ENCODE measurements at regions not wholly inside any gene's neighbourhood (a gene's known extent, or its start where the extent isn't known, plus 50 kb on each side); places are given as distances from the start of the nearest gene placed in this dataset.

DNA sequence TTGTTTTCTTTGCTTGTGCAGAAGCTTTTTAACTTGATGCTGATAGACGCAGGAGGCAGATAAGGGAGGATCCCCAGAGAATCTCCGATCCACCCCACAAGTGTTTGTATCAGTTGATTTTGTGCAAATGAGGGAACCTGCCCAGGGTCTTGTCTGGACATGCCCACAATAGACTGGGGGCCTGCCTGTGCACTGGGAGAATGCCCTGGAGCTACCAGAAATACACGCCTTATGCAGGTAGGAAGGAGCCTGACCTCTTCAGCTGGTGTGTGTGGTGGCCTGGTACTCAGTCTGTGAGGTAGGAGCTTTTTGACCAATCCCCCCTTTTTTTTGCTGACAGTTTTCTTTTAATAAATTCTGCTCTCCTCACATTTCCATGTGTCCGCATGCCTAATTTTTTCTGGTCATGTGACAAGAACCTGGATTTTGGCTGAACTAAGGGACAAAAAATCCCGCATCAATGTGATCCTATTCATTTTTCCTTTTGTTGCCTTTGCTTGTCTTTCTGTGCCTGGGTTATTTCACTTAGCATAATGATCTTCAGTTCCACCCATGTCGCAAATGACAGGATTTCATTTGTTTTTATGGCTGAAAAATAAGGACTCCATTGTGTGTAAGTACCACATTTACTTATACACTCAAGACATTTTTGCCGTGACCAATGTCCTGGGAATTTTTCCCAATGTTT lies 430.6 kb upstream of the NRG3 start:
- ATAC-seq = no peak
- TF ChIP-seq, protein P1, sequence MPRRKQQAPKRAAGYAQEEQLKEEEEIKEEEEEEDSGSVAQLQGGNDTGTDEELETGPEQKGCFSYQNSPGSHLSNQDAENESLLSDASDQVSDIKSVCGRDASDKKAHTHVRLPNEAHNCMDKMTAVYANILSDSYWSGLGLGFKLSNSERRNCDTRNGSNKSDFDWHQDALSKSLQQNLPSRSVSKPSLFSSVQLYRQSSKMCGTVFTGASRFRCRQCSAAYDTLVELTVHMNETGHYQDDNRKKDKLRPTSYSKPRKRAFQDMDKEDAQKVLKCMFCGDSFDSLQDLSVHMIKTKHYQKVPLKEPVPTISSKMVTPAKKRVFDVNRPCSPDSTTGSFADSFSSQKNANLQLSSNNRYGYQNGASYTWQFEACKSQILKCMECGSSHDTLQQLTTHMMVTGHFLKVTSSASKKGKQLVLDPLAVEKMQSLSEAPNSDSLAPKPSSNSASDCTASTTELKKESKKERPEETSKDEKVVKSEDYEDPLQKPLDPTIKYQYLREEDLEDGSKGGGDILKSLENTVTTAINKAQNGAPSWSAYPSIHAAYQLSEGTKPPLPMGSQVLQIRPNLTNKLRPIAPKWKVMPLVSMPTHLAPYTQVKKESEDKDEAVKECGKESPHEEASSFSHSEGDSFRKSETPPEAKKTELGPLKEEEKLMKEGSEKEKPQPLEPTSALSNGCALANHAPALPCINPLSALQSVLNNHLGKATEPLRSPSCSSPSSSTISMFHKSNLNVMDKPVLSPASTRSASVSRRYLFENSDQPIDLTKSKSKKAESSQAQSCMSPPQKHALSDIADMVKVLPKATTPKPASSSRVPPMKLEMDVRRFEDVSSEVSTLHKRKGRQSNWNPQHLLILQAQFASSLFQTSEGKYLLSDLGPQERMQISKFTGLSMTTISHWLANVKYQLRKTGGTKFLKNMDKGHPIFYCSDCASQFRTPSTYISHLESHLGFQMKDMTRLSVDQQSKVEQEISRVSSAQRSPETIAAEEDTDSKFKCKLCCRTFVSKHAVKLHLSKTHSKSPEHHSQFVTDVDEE (CRISPR knock-in tag; IDR thresholded peaks at IDR 0.05) = no peak
- no peak for TF ChIP-seq ZFP3 (CRISPR knock-in tag; IDR thresholded peaks at IDR 0.05)
- no peak for TF ChIP-seq ISL1 (CRISPR knock-in tag; IDR thresholded peaks at IDR 0.05)
- TF ChIP-seq BACH2 (CRISPR knock-in tag; IDR thresholded peaks at IDR 0.05; ENCODE audit: borderline replicate concordance) = no peak
- no peak for TF ChIP-seq OSR1 (CRISPR knock-in tag; IDR thresholded peaks at IDR 0.05)
- no peak for TF ChIP-seq ZC3H10 (CRISPR knock-in tag; IDR thresholded peaks at IDR 0.05)
- TF ChIP-seq GLIS3 (CRISPR knock-in tag; IDR thresholded peaks at IDR 0.05) = no peak
- TF ChIP-seq CSDC2 (CRISPR knock-in tag; IDR thresholded peaks at IDR 0.05) = no peak
- TF ChIP-seq ZNF565 (CRISPR knock-in tag; conservative IDR thresholded peaks at IDR 0.05; ENCODE audit: low read depth) = no peak
- TF ChIP-seq PATZ1 (CRISPR knock-in tag; IDR thresholded peaks at IDR 0.05; ENCODE audit: borderline replicate concordance) = no peak
- no peak for TF ChIP-seq ARNTL (CRISPR knock-in tag; IDR thresholded peaks at IDR 0.05; ENCODE audit: borderline replicate concordance, low read depth)
- no peak for TF ChIP-seq ZNF8 (CRISPR knock-in tag; IDR thresholded peaks at IDR 0.05)
- TF ChIP-seq PPARA (CRISPR knock-in tag; IDR thresholded peaks at IDR 0.05; ENCODE audit: borderline replicate concordance) = no peak
- no peak for TF ChIP-seq ZFP30 (CRISPR knock-in tag; IDR thresholded peaks at IDR 0.05)
- TF ChIP-seq ESRRG (CRISPR knock-in tag; IDR thresholded peaks at IDR 0.05) = no peak

GRCh38 chr10:81450651-81451050 lies 424.3 kb upstream of the NRG3 start:
- ATAC-seq = no peak
- TF ChIP-seq TCF4 (CRISPR knock-in tag; IDR thresholded peaks at IDR 0.05; ENCODE audit: borderline replicate concordance) = no peak
- no peak for TF ChIP-seq CSDC2 (CRISPR knock-in tag; IDR thresholded peaks at IDR 0.05)
- no peak for TF ChIP-seq ZC3H10 (CRISPR knock-in tag; IDR thresholded peaks at IDR 0.05)
- no peak for TF ChIP-seq ESRRG (CRISPR knock-in tag; IDR thresholded peaks at IDR 0.05)
- no peak for TF ChIP-seq ARNTL (CRISPR knock-in tag; IDR thresholded peaks at IDR 0.05; ENCODE audit: borderline replicate concordance, low read depth)
- TF ChIP-seq ZNF8 (CRISPR knock-in tag; IDR thresholded peaks at IDR 0.05) = no peak
- TF ChIP-seq ZNF565 (CRISPR knock-in tag; conservative IDR thresholded peaks at IDR 0.05; ENCODE audit: low read depth) = no peak
- TF ChIP-seq POU6F1 (CRISPR knock-in tag; IDR thresholded peaks at IDR 0.05; ENCODE audit: borderline replicate concordance, low read depth) = no peak
- no peak for TF ChIP-seq ZFP3 (CRISPR knock-in tag; IDR thresholded peaks at IDR 0.05)
- TF ChIP-seq PATZ1 (CRISPR knock-in tag; IDR thresholded peaks at IDR 0.05; ENCODE audit: borderline replicate concordance) = no peak
- TF ChIP-seq TOX (CRISPR knock-in tag; IDR thresholded peaks at IDR 0.05; ENCODE audit: borderline replicate concordance) = no peak
- TF ChIP-seq OSR1 (CRISPR knock-in tag; IDR thresholded peaks at IDR 0.05) = no peak
- no peak for TF ChIP-seq GLIS3 (CRISPR knock-in tag; IDR thresholded peaks at IDR 0.05)
- no peak for TF ChIP-seq CREB5 (CRISPR knock-in tag; IDR thresholded peaks at IDR 0.05; ENCODE audit: low read depth)
- TF ChIP-seq ZFP30 (CRISPR knock-in tag; IDR thresholded peaks at IDR 0.05) = no peak
- no peak for TF ChIP-seq CSRNP3 (CRISPR knock-in tag; IDR thresholded peaks at IDR 0.05)
- TF ChIP-seq RARB (CRISPR knock-in tag; IDR thresholded peaks at IDR 0.05) = no peak
- TF ChIP-seq, protein P1 (CRISPR knock-in tag; IDR thresholded peaks at IDR 0.05) = no peak
- TF ChIP-seq ISL1 (CRISPR knock-in tag; IDR thresholded peaks at IDR 0.05) = no peak
- no peak for TF ChIP-seq SNAI2 (CRISPR knock-in tag; IDR thresholded peaks at IDR 0.05)
